GM12801 (cell line): ENCODE measurements at regions not wholly inside any gene's neighbourhood (a gene's known extent, or its start where the extent isn't known, plus 50 kb on each side); places are given as distances from the start of the nearest gene placed in this dataset.
A peak's percentile ranks its signal among the peaks of the same experiment; 100 is the strongest.

Experiments used
- TF ChIP-seq, protein P1 (sequence below): IDR thresholded peaks from one replicate; pipeline ENCODE4 v1.5.1; 2011; ENCODE audit warnings: control low read depth; ENCODE audit not compliant: insufficient read length; ENCODE audit errors: extremely low read depth

GRCh38 chr14:62162998-62163589, 400.9 kb downstream of the SNAPC1 start:
- TF ChIP-seq, protein P1, sequence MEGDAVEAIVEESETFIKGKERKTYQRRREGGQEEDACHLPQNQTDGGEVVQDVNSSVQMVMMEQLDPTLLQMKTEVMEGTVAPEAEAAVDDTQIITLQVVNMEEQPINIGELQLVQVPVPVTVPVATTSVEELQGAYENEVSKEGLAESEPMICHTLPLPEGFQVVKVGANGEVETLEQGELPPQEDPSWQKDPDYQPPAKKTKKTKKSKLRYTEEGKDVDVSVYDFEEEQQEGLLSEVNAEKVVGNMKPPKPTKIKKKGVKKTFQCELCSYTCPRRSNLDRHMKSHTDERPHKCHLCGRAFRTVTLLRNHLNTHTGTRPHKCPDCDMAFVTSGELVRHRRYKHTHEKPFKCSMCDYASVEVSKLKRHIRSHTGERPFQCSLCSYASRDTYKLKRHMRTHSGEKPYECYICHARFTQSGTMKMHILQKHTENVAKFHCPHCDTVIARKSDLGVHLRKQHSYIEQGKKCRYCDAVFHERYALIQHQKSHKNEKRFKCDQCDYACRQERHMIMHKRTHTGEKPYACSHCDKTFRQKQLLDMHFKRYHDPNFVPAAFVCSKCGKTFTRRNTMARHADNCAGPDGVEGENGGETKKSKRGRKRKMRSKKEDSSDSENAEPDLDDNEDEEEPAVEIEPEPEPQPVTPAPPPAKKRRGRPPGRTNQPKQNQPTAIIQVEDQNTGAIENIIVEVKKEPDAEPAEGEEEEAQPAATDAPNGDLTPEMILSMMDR = peak; percentile 19

DNA sequence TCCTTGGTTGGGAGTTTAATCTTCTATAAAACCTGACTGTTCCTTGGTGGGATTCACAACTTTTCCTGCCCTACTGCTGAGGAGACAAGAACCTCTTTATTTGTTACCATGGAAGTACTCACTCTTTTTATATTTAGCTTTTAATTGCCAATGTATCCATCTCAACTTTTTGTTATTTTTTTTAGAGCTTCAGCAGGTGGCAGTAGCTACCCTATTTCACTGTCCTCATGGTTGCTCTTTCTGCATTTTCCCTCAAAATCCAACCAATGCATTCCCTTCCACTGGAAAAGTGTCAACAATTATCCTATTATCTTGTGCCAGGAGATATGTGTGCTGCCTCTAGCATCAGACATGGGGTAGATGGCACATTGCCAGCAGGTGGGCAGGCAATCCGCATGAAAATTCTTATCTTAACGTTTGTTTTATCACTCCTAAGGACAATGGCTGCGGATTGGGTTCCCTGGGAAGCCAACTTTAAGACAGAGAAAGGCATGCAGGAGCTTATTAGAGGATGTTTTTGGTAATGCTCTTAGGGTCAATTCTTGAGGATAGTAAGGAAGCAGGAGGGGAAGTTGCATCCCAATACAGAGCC, 406.4 kb downstream of the SNAPC1 start:
- TF ChIP-seq, protein P1 = no peak

- TF ChIP-seq, protein P1 = no peak
Observed at GRCh38 chr14:62179367-62180018, 417.3 kb downstream of the SNAPC1 start.

- TF ChIP-seq, protein P1 = no peak
Observed at GRCh38 chr14:62181591-62181990, 419.4 kb downstream of the SNAPC1 start.

DNA sequence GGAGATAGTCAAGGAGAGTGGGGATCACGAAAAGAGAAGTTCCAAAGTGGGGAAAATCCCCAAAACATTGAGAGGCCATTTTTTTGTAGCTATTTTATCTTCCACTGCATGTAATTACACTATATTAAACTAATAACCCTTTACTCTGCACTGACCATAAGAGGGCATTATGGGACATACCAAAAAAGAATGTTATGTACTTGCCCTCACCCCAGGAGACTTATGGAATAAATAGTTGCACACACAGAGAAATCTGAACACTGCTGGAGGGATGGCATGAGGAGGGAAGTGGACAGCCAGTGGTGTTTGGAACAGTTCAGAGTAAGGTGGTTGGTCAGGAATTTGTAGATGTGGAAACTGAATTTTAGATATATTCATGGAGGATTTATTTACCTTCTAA, 422.9 kb downstream of the SNAPC1 start:
- TF ChIP-seq, protein P1 = no peak

GRCh38 chr14:62187265-62187664, 425.0 kb downstream of the SNAPC1 start:
- TF ChIP-seq, protein P1 = no peak

GRCh38 chr14:62189698-62190097, 427.5 kb downstream of the SNAPC1 start:
- TF ChIP-seq, protein P1 = no peak
